ENCODE measurements at regions not wholly inside any gene's neighbourhood (a gene's known extent, or its start where the extent isn't known, plus 50 kb on each side); places are given as distances from the start of the nearest gene placed in this dataset.
"Not testable (repeated sequence)": the region's sequence is repeated elsewhere in the genome, so short reads cannot be mapped to it uniquely, and the experiment has no call there.

DNA sequence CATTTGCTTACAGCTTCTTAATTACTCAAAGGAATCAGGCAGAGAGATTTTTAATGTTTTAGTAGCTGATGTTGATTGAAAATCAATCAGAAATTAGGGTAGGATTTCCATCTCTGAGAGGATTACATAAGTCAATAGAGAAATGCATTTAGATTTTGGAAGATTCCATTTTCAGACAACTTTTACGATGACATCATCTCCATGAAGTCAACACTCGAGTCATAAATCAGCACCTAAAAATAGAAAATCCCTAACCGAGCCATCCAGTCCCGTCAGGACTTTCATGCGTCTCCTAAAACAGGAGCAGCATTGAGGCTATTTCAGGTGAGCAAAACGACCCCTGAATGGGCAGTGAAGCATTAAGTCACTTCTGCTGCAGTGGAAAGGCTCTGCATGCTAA, 279.7 kb upstream of the RNF32 start:
- TF ChIP-seq EP300 (IDR thresholded peaks at IDR 0.05) (no peak), POLR2A (IDR thresholded peaks at IDR 0.05) (no peak)
- intact Hi-C loops (cut with DNase I) = no loop called here
- Histone ChIP-seq H3K36me3 (no peaks in the 10 kb centered on the region), H3K9me3 (no peaks in the 10 kb centered on the region), H3K27me3 (no peaks in the 10 kb centered on the region), H3K27ac (no peak overlapping the region), H3K4me1 (ENCODE audit: insufficient read depth) (no peaks in the 10 kb centered on the region), H3K4me3 (no peak overlapping the region)
- DNase-seq = no peak
- WGBS, 3 donors = 59 to 69% (median 64%) methylated on average over 6 of the region's 6 CpGs

DNA sequence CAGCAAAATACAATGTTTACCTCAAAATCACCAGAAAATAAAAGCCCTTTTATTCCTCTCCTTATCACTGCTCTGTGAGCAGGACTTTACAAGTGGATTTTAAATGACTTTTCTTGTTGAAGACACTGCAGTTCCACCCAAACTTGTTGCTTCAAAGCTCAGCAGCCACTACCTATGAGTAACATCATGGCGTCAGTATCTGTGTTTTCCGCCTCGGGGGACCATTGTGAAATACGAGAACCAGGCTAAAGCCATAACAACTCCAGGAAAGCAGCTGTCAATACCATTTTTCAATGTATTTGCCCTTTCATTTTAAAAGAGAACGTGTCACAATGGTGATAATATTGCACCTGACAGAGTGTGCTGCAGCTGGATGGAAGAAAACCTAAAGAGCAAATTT, 284.0 kb upstream of the RNF32 start:
- intact Hi-C loops (cut with DNase I) = no loop called here
- WGBS, 3 donors = 74 to 86% (median 81%) methylated on average over 5 of the region's 5 CpGs
- Histone ChIP-seq H3K4me3 (no peak overlapping the region), H3K36me3 (no peaks in the 10 kb centered on the region), H3K9me3 (no peaks in the 10 kb centered on the region), H3K4me1 (ENCODE audit: insufficient read depth) (no peaks in the 10 kb centered on the region), H3K27me3 (no peaks in the 10 kb centered on the region), H3K27ac (no peak overlapping the region)
- TF ChIP-seq EP300 (IDR thresholded peaks at IDR 0.05) (no peak), CTCF (IDR thresholded peaks at IDR 0.05) (no peak), POLR2A (IDR thresholded peaks at IDR 0.05) (no peak)
- DNase-seq = no peak

DNA sequence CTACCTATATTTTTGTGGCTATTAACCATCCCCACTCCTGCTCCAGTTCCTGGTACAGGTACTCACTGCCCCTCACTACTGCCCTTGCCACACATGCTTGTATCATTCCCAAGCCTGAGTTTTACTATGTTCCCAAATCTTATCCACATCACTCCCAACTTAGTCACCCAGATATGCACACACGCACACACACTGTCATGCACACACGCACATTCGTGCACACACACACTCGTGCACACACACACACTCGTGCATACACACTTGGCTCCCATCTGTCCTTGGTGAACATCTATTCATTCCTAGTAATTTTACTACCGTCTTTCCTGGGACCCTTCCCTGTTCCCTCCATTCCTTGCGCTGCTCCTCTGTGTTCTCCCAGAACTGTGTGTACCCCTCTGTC, 287.2 kb upstream of the RNF32 start:
- no peak for DNase-seq
- H3K27me3 ChIP-seq = no peaks in the 10 kb centered on the region
- no peaks in the 10 kb centered on the region for H3K4me1 ChIP-seq (ENCODE audit: insufficient read depth)
- no peaks in the 10 kb centered on the region for H3K36me3 ChIP-seq
- 83 to 89% (median 84%) methylated on average over 7 of the region's 7 CpGs for WGBS, 3 donors
- H3K27ac ChIP-seq = no peak overlapping the region
- no peak for TF ChIP-seq CTCF (IDR thresholded peaks at IDR 0.05)
- no peak for TF ChIP-seq POLR2A (IDR thresholded peaks at IDR 0.05)
- TF ChIP-seq EP300 (IDR thresholded peaks at IDR 0.05) = no peak
- intact Hi-C loops (cut with DNase I) = no loop called here
- H3K4me3 ChIP-seq = no peak overlapping the region
- H3K9me3 ChIP-seq = no peaks in the 10 kb centered on the region

- intact Hi-C loops (cut with DNase I); H3K27ac ChIP-seq; H3K4me3 ChIP-seq; H3K9me3 ChIP-seq; H3K27me3 ChIP-seq; H3K4me1 ChIP-seq (ENCODE audit: insufficient read depth); H3K36me3 ChIP-seq; DNase-seq: not testable (repeated sequence)
- 90 to 92% (median 92%) methylated on average over 20 to 25 of the region's 25 CpGs for WGBS, 3 donors
Measured at GRCh38 chr7:156347703-156348248, 292.8 kb upstream of the RNF32 start.

GRCh38 chr7:156347132-156347531, 293.4 kb upstream of the RNF32 start:
- no peak for DNase-seq
- no peaks in the 10 kb centered on the region for H3K4me1 ChIP-seq (ENCODE audit: insufficient read depth)
- H3K4me3 ChIP-seq = no peak overlapping the region
- no peaks in the 10 kb centered on the region for H3K27me3 ChIP-seq
- no peak overlapping the region for H3K27ac ChIP-seq
- H3K9me3 ChIP-seq = no peaks in the 10 kb centered on the region
- WGBS, 3 donors = 68 to 79% (median 73%) methylated on average over 12 of the region's 12 CpGs
- TF ChIP-seq CTCF (IDR thresholded peaks at IDR 0.05) (no peak), EP300 (IDR thresholded peaks at IDR 0.05) (no peak), POLR2A (IDR thresholded peaks at IDR 0.05) (no peak)
- intact Hi-C loops (cut with DNase I) = no loop called here
- no peaks in the 10 kb centered on the region for H3K36me3 ChIP-seq

All from ovary (tissue), 7 donors.